22Rv1 (cell line): ENCODE measurements at regions not wholly inside any gene's neighbourhood (a gene's known extent, or its start where the extent isn't known, plus 50 kb on each side); places are given as distances from the start of the nearest gene placed in this dataset.

ENCODE experiments used
- ZFX ChIP-seq: fragments of 450-650 bp; IDR thresholded peaks from 2 replicates; pipeline ENCODE4 v1.6.1; 2017; ENCODE audit warnings: antibody characterized with exemption, borderline replicate concordance
- TF ChIP-seq, protein P1 (sequence below): fragments of 450-650 bp; IDR thresholded peaks from 2 replicates; pipeline ENCODE4 v1.5.1; 2017; ENCODE audit warnings: mild to moderate bottlenecking

DNA sequence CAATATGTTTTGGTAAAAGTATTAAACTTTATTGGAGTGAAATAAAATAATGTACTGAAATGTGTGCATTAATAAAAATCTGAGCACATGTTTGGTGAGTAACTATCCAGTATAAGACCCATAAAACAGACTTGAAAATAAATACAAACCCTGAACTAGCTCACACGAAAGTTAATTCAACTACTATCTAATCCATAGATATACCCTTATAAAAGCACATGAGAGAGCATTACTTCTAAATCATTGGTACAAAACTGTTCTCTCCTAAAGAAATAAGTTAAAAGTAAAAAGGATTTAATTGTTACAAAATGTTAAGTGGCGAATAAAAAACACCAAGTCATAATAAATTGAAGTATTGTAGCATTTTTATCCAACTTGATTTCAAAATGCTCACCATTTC is 295.6 kb downstream of the PTPRC start:
- TF ChIP-seq, protein P1, sequence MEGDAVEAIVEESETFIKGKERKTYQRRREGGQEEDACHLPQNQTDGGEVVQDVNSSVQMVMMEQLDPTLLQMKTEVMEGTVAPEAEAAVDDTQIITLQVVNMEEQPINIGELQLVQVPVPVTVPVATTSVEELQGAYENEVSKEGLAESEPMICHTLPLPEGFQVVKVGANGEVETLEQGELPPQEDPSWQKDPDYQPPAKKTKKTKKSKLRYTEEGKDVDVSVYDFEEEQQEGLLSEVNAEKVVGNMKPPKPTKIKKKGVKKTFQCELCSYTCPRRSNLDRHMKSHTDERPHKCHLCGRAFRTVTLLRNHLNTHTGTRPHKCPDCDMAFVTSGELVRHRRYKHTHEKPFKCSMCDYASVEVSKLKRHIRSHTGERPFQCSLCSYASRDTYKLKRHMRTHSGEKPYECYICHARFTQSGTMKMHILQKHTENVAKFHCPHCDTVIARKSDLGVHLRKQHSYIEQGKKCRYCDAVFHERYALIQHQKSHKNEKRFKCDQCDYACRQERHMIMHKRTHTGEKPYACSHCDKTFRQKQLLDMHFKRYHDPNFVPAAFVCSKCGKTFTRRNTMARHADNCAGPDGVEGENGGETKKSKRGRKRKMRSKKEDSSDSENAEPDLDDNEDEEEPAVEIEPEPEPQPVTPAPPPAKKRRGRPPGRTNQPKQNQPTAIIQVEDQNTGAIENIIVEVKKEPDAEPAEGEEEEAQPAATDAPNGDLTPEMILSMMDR, result no peak
- TF ChIP-seq ZFX, result no peak
